Fibroblast of the aortic adventitia (primary cell): ENCODE measurements at regions not wholly inside any gene's neighbourhood (a gene's known extent, or its start where the extent isn't known, plus 50 kb on each side); places are given as distances from the start of the nearest gene placed in this dataset.
"Not testable (repeated sequence)": the region's sequence is repeated elsewhere in the genome, so short reads cannot be mapped to it uniquely, and the experiment has no call there.

Experiments
- DNase-seq: peaks from one replicate; pipeline ENCODE4 v3.0.0-alpha.2; 2010; ENCODE audit warnings: low read depth
- H3K4me3 ChIP-seq: 2 replicates; pipeline ENCODE4 v1.5.1; 2011; ENCODE audit warnings: low read depth, mild to moderate bottlenecking, control low read depth, low read length, moderate library complexity
- CTCF ChIP-seq: IDR thresholded peaks from 2 replicates; pipeline ENCODE4 v1.5.1; 2011; ENCODE audit warnings: mild to moderate bottlenecking, low read length, control low read depth, inconsistent platforms; ENCODE audit not compliant: insufficient read depth

- no peak overlapping the region for H3K4me3 ChIP-seq
- DNase-seq, result no peak
- no peak for TF ChIP-seq CTCF
Measured at GRCh38 chr1:98287626-98288025, 366.8 kb upstream of the DPYD start.

GRCh38 chr1:98286656-98287055 is 365.8 kb upstream of the DPYD start:
- H3K4me3 ChIP-seq, result no peak overlapping the region
- no peak for TF ChIP-seq CTCF
- no peak for DNase-seq

- not testable (repeated sequence) for H3K4me3 ChIP-seq, DNase-seq
Measured at GRCh38 chr1:98285286-98285685, 364.5 kb upstream of the DPYD start.

- no peak for DNase-seq
- TF ChIP-seq CTCF, result no peak
- no peak overlapping the region for H3K4me3 ChIP-seq
Measured at GRCh38 chr1:98280049-98280448, 359.2 kb upstream of the DPYD start.

- no peak for TF ChIP-seq CTCF
- no peak for DNase-seq
- no peak overlapping the region for H3K4me3 ChIP-seq
Measured at GRCh38 chr1:98278055-98278454, 357.2 kb upstream of the DPYD start.

GRCh38 chr1:98277118-98277517 is 356.3 kb upstream of the DPYD start:
- H3K4me3 ChIP-seq, result no peak overlapping the region
- no peak for TF ChIP-seq CTCF
- DNase-seq, result peak; percentile 58

GRCh38 chr1:98276514-98276913 is 355.7 kb upstream of the DPYD start:
- no peak overlapping the region for H3K4me3 ChIP-seq
- no peak for TF ChIP-seq CTCF
- DNase-seq, result no peak
